Endodermal cell (in vitro differentiated cells): ENCODE measurements at regions not wholly inside any gene's neighbourhood (a gene's known extent, or its start where the extent isn't known, plus 50 kb on each side); places are given as distances from the start of the nearest gene placed in this dataset.
A peak's percentile ranks its signal among the peaks of the same experiment; 100 is the strongest.

Experiments
- DNase-seq: peaks from one replicate; pipeline ENCODE4 v3.0.0-alpha.2; 2017
- H3K27ac ChIP-seq: 2 replicates; pipeline ENCODE4 v1.5.1; 2013; ENCODE audit warnings: mild to moderate bottlenecking, low read depth, low read length, moderate library complexity
- H3K27me3 ChIP-seq: 2 replicates; pipeline ENCODE4 v1.6.1; 2013; ENCODE audit warnings: mild to moderate bottlenecking, low read length, moderate library complexity; ENCODE audit not compliant: insufficient read depth, control insufficient read depth, poor library complexity, severe bottlenecking
- H3K36me3 ChIP-seq: 2 replicates; pipeline ENCODE4 v1.7.0; 2013; ENCODE audit warnings: mild to moderate bottlenecking, low read length, moderate library complexity; ENCODE audit not compliant: control insufficient read depth, insufficient read depth
- H3K4me1 ChIP-seq: one replicate; pipeline ENCODE4 v1.7.0; 2013; ENCODE audit warnings: low read length; ENCODE audit not compliant: control insufficient read depth, insufficient read depth
- H3K4me3 ChIP-seq: 2 replicates; pipeline ENCODE4 v1.5.1; 2013; ENCODE audit warnings: mild to moderate bottlenecking, low read length, moderate library complexity
- H3K9ac ChIP-seq: 2 replicates; pipeline ENCODE4 v1.6.1; 2013; ENCODE audit warnings: mild to moderate bottlenecking, low read length, moderate library complexity; ENCODE audit not compliant: poor library complexity, severe bottlenecking; ENCODE audit errors: extremely low read depth
- H3K9me3 ChIP-seq: 2 replicates; pipeline ENCODE4 v1.6.1; 2013; ENCODE audit warnings: mild to moderate bottlenecking, low read length, moderate library complexity; ENCODE audit not compliant: control insufficient read depth
- H3K27ac Mint-ChIP-seq: 2 replicates; pipeline ENCODE4 v1.8.0; 2020; ENCODE audit warnings: mixed read lengths
- H3K27me3 Mint-ChIP-seq: 2 replicates; pipeline ENCODE4 v1.8.0; 2021; ENCODE audit warnings: mild to moderate bottlenecking, mixed read lengths; ENCODE audit not compliant: insufficient read depth
- H3K36me3 Mint-ChIP-seq: 2 replicates; pipeline ENCODE4 v1.8.0; 2020; ENCODE audit warnings: low read depth, mixed read lengths
- H3K4me1 Mint-ChIP-seq: 2 replicates; pipeline ENCODE4 v1.8.0; 2020; ENCODE audit warnings: mixed read lengths
- H3K4me3 Mint-ChIP-seq: 2 replicates; pipeline ENCODE4 v1.8.0; 2020; ENCODE audit warnings: mild to moderate bottlenecking, moderate library complexity, mixed read lengths
- H3K9me3 Mint-ChIP-seq: 2 replicates; pipeline ENCODE4 v1.8.0; 2020; ENCODE audit warnings: mild to moderate bottlenecking, mixed read lengths
- CTCF ChIP-seq: fragments of 200-600 bp; sonication (generic); conservative IDR thresholded peaks from 2 replicates; pipeline ENCODE4 v1.5.0; 2021; ENCODE audit warnings: antibody characterized with exemption, mild to moderate bottlenecking
- WGBS, 2 experiments: methylation state at CpG; one replicate each; pipeline versions ENCODE4 v1.1.5 to v1.1.7; 2013; ENCODE audit warnings: missing lambda C conversion rate in 2 of 2, mixed read lengths in 1 of 2; ENCODE audit not compliant: insufficient coverage in 1 of 2, insufficient read length in 1 of 2; 5-methylcytosine and 5-hydroxymethylcytosine counted together

GRCh38 chr14:48814562-48814961 lies 771.6 kb downstream of the RPS29 start:
- no peak for DNase-seq
- no peak overlapping the region for H3K9ac ChIP-seq
- no peaks in the 10 kb centered on the region for H3K4me1 ChIP-seq
- H3K9me3 ChIP-seq, result no peaks in the 10 kb centered on the region
- no peaks in the 10 kb centered on the region for H3K27me3 ChIP-seq
- no peaks in the 10 kb centered on the region for H3K36me3 ChIP-seq
- TF ChIP-seq CTCF, result no peak
- Mint-ChIP-seq H3K27ac (no peak overlapping the region), H3K4me1 (no peaks in the 10 kb centered on the region), H3K27me3 (peaks cover 33% of the 10 kb centered on the region), H3K36me3 (no peaks in the 10 kb centered on the region), H3K9me3 (no peaks in the 10 kb centered on the region), H3K4me3 (no peak overlapping the region)
- 87 to 100% methylated on average over 1 to 2 of the region's 2 CpGs for WGBS, 2 experiments
- H3K27ac ChIP-seq, result no peak overlapping the region
- no peak overlapping the region for H3K4me3 ChIP-seq

GRCh38 chr14:48805315-48805714 lies 780.9 kb downstream of the RPS29 start:
- Mint-ChIP-seq H3K4me3 (no peak overlapping the region), H3K9me3 (peaks cover 8% of the 10 kb centered on the region), H3K27me3 (peaks cover 98% of the 10 kb centered on the region), H3K4me1 (no peaks in the 10 kb centered on the region), H3K27ac (no peak overlapping the region), H3K36me3 (no peaks in the 10 kb centered on the region)
- no peak overlapping the region for H3K4me3 ChIP-seq
- no peaks in the 10 kb centered on the region for H3K36me3 ChIP-seq
- no peak for TF ChIP-seq CTCF
- H3K9me3 ChIP-seq, result peaks cover 8% of the 10 kb centered on the region
- WGBS, 2 experiments, result 49 to 53% methylated on average over 10 to 14 of the region's 14 CpGs
- DNase-seq, result peak; percentile 65
- no peak overlapping the region for H3K9ac ChIP-seq
- H3K27ac ChIP-seq, result no peak overlapping the region
- no peaks in the 10 kb centered on the region for H3K27me3 ChIP-seq
- H3K4me1 ChIP-seq, result no peaks in the 10 kb centered on the region

GRCh38 chr14:48792376-48793024 lies 793.7 kb downstream of the RPS29 start:
- WGBS, 2 experiments, result 87 to 100% methylated on average over 3 to 5 of the region's 5 CpGs
- no peak overlapping the region for H3K27ac Mint-ChIP-seq
- H3K4me1 Mint-ChIP-seq, result peaks cover 4% of the 10 kb centered on the region

More at GRCh38 chr14:48792376-48793024, 793.7 kb downstream of the RPS29 start:
- H3K27me3 Mint-ChIP-seq, result peaks cover 33% of the 10 kb centered on the region
- no peaks in the 10 kb centered on the region for H3K36me3 Mint-ChIP-seq
- peaks cover 8% of the 10 kb centered on the region for H3K9me3 Mint-ChIP-seq
- no peak for TF ChIP-seq CTCF
- DNase-seq, result peak; percentile 63
- H3K36me3 ChIP-seq, result no peaks in the 10 kb centered on the region
- no peak overlapping the region for H3K4me3 Mint-ChIP-seq
- H3K4me3 ChIP-seq, result no peak overlapping the region
- no peak overlapping the region for H3K27ac ChIP-seq
- H3K4me1 ChIP-seq, result no peaks in the 10 kb centered on the region
- no peaks in the 10 kb centered on the region for H3K9me3 ChIP-seq
- no peak overlapping the region for H3K9ac ChIP-seq
- no peaks in the 10 kb centered on the region for H3K27me3 ChIP-seq
